ENCODE measurements at regions not wholly inside any gene's neighbourhood (a gene's known extent, or its start where the extent isn't known, plus 50 kb on each side); places are given as distances from the start of the nearest gene placed in this dataset.
A peak's percentile ranks its signal among the peaks of the same experiment; 100 is the strongest.

GRCh38 chr21:43277481-43278351 lies 108.9 kb downstream of the CRYAA start:
- Histone ChIP-seq H3K27me3 (no peaks in the 10 kb centered on the region), H3K36me3 (no peaks in the 10 kb centered on the region), H3K4me1 (peaks cover 0 to 9% (median 1%) of the 10 kb centered on the region in 4 donors), H3K27ac (no peak overlapping the region), H3K9me3 (no peaks in the 10 kb centered on the region), H3K4me3 (no peak overlapping the region)
- no peak for TF ChIP-seq CTCF (IDR thresholded peaks at IDR 0.05)
- TF ChIP-seq POLR2A (IDR thresholded peaks at IDR 0.05), result no peak
- no peak for DNase-seq

- Histone ChIP-seq H3K9me3 (no peaks in the 10 kb centered on the region), H3K27ac (no peak overlapping the region), H3K4me1 (peaks cover 0 to 9% (median 1%) of the 10 kb centered on the region in 4 donors), H3K36me3 (no peaks in the 10 kb centered on the region), H3K27me3 (no peaks in the 10 kb centered on the region), H3K4me3 (no peak overlapping the region)
- DNase-seq, result no peak
- TF ChIP-seq POLR2A (IDR thresholded peaks at IDR 0.05) (no peak), CTCF (IDR thresholded peaks at IDR 0.05) (no peak)
Measured at GRCh38 chr21:43276811-43277210, 108.0 kb downstream of the CRYAA start.

DNA sequence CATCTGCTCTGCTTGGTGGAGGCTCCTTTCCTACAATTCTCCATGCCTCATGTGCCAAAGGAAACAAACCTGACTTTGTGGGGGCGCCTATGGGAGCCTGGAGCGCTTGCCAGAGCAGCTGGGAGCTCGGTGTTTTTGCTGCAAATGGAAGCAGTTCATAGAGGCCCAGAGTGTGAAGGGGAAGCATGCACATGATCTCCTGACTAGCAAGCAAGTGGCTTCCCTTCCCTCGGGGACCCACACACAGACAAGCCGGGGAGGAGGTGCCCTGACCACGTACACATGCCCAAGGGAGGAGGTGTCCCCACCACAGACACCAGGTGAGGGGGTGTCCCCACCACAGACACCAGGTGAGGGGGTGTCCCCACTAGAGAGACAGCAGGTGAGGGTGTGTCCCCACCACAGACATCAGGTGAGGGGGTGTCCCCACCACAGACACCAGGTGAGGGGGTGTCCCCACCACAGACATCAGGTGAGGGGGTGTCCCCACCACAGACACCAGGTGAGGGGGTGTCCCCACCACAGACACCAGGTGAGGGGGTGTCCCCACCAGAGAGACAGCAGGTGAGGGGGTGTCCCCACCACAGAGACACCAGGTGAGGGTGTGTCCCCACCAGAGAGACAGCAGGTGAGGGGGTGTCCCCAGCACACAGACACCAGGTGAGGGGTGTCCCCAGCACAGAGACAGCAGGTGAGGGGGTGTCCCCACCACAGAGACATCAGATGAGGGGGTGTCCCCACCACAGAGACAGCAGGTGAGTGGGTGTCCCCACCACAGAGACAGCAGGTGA lies 106.8 kb downstream of the CRYAA start:
- DNase-seq, result no peak
- H3K36me3 ChIP-seq, result no peaks in the 10 kb centered on the region
- H3K4me3 ChIP-seq, result no peak overlapping the region
- H3K27me3 ChIP-seq, result no peaks in the 10 kb centered on the region
- H3K4me1 ChIP-seq, result peaks cover 0 to 9% (median 1%) of the 10 kb centered on the region in 4 donors
- TF ChIP-seq CTCF (IDR thresholded peaks at IDR 0.05), result no peak
- no peak for TF ChIP-seq POLR2A (IDR thresholded peaks at IDR 0.05)
- H3K9me3 ChIP-seq, result no peaks in the 10 kb centered on the region
- no peak overlapping the region for H3K27ac ChIP-seq

GRCh38 chr21:43274946-43275310 lies 106.1 kb downstream of the CRYAA start:
- H3K4me1 ChIP-seq, result peaks cover 0 to 9% (median 1%) of the 10 kb centered on the region in 4 donors
- no peak overlapping the region for H3K4me3 ChIP-seq
- TF ChIP-seq CTCF (IDR thresholded peaks at IDR 0.05) (no peak), POLR2A (IDR thresholded peaks at IDR 0.05) (no peak)
- no peaks in the 10 kb centered on the region for H3K36me3 ChIP-seq
- DNase-seq, result no peak
- H3K27ac ChIP-seq, result no peak overlapping the region
- no peaks in the 10 kb centered on the region for H3K27me3 ChIP-seq
- H3K9me3 ChIP-seq, result no peaks in the 10 kb centered on the region

GRCh38 chr21:43274022-43274945 lies 105.5 kb downstream of the CRYAA start:
- H3K36me3 ChIP-seq, result no peaks in the 10 kb centered on the region
- H3K27me3 ChIP-seq, result no peaks in the 10 kb centered on the region
- H3K9me3 ChIP-seq, result no peaks in the 10 kb centered on the region
- DNase-seq, result peak in 1 of 3 donors; percentile 60
- no peak overlapping the region for H3K4me3 ChIP-seq
- peaks cover 0 to 9% (median 1%) of the 10 kb centered on the region in 4 donors for H3K4me1 ChIP-seq
- no peak overlapping the region for H3K27ac ChIP-seq
- TF ChIP-seq CTCF (IDR thresholded peaks at IDR 0.05), result no peak
- TF ChIP-seq POLR2A (IDR thresholded peaks at IDR 0.05), result no peak
